COLO668 (cell line): ENCODE measurements at regions not wholly inside any gene's neighbourhood (a gene's known extent, or its start where the extent isn't known, plus 50 kb on each side); places are given as distances from the start of the nearest gene placed in this dataset.
"Not testable (repeated sequence)": the region's sequence is repeated elsewhere in the genome, so short reads cannot be mapped to it uniquely, and the experiment has no call there.

ENCODE experiments used
- DNase-seq: peaks from one replicate; lab custom pipeline; 2025; ENCODE audit not compliant: unreplicated experiment; lab: John Stamatoyannopoulos, UW

DNA sequence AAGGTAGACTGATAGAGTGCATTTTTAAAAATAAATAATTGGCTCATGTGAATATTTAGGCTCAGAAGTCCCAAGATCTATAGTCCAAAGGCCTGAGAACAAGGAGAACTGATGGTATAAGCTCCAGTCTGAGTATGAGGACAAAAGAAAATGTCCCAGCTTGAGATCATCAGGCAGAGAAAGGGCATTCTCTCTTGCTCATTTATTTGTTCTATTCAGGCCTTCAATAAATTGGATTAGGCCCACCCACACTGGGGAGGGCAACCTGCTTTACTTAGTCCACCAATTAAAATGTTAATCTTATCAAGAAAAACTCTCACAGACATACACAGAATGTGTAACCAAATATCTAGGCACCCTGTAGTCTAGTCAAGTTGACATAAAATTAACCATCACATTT is 644.4 kb upstream of the MDGA2 start:
- DNase-seq: no peak

DNA sequence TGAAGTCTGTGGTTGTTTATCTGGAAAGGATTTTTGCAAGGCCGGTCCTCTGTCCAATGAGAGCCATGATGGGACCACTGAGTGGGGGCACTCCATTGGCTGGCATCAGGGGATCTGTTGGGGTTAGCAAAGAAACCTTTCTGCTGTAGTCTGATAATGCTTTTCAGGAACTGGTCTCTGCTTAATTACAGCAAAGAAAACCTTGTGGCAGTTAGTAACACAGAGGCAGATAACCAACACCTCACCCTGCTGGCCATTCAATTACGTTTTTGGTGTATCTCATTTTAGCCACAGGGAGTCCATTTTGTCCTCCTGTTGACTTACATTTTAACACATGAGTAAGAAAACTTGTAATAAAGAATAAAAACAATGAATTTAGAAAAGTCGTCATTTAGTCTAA is 629.3 kb upstream of the MDGA2 start:
- DNase-seq: no peak

DNA sequence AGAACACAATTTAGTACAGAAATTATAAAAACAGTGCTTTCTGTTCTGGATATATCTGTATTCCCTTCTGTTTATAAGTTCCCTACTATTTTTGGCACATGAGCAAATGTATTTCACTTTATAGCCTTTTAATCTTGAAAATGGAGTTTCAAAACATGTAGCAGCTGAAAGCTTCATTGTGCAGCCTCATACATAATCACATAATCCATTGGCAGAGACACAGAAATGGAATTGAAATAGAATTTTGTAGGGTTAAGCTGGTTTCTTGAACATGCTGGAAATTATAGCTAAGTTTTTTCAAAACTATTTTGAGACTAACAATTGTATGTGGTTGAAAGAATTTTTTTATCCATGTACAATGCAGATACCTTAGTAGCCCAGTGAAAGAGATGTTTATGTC is 614.3 kb upstream of the MDGA2 start:
- no peak for DNase-seq

DNA sequence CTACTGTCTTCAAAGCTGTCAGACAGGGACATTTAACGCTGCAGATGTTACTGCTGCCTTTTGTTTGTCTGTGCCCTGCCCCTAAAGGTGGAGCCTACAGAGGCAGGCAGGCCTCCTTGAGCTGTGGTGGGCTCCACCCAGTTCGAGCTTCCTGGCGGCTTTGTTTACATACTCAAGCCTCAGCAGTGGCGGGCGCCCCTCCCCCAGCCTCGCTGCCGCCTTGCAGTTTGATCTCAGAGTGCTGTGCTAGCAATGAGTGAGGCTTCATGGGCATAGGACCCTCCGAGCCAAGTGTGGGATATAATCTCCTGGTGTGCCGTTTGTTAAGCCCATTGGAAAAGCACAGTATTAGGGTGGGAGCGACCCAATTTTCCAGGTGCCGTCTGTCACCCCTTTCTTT is 609.8 kb upstream of the MDGA2 start:
- not testable (repeated sequence) for DNase-seq

DNA sequence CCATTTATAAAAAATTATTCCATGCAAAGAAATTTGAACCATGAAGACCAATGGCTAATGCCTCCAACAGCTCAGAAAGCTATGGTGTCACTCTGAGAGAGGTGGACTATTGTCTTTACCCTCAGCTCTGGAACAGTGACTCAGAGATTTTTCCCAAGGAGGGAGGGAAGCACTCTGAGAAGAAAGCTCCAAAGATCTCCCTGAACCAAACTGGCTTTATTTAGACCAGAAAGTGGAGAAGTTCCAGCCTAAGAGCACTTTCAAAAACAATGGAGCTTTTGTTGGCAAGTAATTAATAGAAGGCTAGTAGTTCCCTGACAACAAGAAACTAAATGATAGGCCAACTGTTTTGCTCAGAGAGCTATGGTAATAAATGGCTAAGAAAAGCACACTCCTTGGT is 599.9 kb upstream of the MDGA2 start:
- no peak for DNase-seq

DNA sequence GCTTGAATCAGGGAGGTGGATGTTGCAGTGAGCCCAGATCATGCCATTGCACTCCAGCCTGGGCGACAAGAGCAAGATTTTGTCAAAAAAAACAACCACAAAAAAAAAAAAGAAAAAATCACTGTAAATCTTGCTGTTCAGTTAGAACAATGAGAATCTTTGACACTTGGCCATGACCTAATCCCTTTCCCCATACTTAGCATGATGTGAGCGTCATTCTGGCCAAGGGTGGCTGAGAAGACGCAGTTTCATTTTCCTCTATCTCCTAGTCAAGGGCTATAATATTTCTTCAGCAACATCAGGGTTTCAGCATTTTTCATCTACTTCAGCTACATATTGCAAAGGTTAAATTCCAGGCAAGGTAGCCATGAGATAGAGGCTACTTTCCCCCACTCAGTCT is 599.4 kb upstream of the MDGA2 start:
- DNase-seq: no peak

DNA sequence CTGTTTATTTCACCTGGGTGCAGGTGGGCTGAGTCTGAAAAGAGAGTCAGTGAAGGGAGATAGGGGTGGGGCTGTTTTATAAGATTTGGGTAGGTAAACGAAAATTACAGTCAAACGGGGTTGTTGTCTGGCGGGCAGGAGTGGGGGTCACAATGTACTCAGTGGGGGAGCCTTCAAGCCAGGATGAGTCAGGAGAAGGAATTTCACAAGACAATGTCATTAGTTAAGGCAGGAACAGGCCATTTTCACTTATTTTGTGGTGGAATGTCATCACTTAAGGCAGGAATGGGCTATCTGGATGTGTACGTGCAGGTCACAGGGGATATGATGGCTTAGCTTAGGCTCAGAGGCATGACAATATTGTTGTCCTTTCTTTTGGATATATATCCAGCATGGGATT is 592.5 kb upstream of the MDGA2 start:
- not testable (repeated sequence) for DNase-seq

DNA sequence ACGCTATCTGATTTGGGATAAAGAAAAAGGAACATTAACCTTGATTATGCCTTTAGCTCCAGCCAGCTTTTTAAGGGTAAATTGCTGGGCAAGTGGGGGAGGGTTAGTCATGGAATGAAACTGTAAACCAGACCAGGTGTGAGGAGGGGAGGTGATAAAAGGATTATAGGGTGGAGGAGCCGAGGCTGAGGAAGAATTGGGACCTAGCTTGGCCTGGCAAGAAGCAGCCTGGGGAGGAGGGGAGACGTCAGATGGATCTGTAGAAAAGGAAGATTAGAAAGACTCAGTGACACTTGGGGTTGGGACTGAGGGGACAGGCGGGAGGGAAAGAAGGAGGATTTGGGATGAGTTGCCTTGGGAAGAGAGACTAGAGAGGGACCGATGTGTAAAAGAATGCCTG is 590.8 kb upstream of the MDGA2 start:
- not testable (repeated sequence) for DNase-seq

DNA sequence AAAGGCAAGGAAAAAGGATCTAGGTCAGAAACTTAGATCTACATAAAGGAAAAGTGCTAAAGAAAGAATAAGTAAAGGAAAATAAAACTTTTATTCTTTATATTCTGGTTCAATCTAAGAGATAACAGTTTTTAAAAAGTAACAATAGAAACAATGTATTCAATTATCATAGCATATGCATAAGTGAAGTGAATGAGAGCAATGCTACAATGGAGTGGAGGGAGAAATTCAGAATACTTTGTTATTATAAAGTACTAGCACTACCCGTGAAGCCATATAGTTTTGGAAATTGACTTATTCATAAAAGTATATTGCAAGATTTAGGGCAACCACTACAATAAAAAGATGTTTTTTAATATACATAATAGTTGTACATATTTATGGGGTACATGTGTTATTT is 586.0 kb upstream of the MDGA2 start:
- DNase-seq: no peak

DNA sequence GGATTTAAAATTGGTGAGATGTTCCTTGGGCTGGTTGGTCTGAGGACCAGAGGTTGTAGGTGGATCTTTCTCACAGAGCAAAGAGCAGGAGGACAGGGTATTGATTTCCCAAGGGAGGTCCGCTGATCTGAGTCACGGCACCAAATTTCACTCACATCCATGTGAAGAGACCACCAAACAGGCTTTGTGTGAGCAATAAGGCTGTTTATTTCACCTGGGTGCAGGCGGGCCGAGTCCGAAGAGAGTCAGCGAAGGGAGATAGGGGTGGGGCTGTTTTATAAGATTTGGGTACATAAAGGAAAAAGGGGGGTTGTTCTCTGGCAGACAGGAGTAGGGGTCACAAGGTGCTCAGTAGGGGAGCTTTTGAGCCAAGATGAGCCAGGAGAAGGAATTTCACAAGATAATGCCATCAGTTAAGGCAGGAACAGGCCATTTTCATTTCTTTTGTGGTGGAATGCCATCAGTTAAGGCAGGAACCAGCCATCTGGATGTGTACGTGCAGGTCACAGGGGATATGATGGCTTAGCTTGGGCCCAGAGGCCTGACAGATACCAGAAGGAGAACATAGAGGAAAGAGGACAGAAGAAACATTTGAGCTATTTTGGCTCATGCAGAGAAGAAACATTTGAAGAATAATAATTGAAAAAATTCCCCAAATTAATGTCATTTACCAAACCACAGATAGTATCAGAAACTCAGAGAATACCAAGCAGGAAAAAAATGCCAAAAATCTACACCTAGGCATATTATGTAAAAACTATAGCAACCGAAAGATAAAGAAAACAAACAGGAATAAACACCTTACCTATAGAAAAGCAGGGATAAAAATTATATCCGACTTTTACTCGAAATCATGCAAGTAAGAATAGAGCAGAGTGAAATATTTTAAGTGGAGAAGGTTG is 585.2 kb upstream of the MDGA2 start:
- not testable (repeated sequence) for DNase-seq

DNA sequence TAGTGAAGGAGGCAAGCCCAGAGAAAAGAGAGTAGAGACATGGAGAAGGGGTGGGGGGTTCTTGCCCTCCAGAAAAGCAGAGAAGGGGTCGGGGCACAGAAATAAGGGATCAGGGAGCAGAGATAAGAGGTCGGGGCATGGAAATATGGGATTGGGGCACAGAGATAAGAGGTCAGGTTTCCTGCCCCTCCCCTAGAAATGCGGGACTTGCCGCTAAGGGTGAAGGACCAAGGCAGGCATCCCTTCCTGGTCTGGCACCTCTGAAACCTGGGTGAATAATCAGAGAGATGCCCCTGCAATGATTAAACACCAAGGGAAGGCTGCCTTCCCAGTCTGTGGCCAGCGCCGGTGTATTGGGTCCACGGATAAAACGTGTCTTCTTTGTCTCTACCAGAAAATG is 584.5 kb upstream of the MDGA2 start:
- not testable (repeated sequence) for DNase-seq

DNA sequence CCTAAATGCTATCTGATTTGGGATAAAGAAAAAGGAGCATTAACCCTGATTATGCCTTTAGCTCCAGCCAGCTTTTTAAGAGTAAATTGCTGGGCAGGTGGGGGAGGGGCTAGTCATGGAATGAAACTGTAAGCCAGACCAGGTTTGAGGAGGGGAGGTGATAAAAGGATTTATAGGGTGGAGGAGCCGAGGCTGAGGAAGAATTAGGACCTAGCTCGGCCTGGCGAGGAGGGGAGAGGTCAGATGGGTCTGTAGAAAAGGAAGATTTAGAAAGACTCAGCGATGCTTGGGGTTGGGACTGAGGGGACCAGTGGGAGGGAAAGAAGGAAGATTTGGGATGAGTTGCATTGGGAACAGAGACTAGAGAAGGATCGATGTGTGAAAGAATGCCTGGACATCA is 583.8 kb upstream of the MDGA2 start:
- not testable (repeated sequence) for DNase-seq

DNA sequence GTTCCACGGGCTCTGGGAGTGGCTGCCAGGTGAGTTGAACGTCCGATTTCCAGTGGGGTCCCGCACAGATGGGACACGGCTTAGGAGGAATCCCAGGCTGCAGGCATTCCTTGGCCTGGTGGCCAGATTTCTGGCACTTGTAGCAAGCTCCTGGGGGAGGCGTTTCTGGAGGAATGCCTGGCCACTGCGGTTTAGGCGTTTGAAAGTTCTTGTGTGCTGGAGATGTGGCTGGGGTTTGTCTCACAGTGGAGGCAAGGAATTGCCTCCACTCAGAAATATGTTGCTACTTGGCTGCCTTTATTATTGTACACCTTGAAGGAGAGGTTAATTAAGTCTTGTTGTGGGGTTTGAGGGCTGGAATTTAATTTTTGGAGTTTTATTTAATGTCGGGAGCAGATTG is 583.3 kb upstream of the MDGA2 start:
- DNase-seq: not testable (repeated sequence)

DNA sequence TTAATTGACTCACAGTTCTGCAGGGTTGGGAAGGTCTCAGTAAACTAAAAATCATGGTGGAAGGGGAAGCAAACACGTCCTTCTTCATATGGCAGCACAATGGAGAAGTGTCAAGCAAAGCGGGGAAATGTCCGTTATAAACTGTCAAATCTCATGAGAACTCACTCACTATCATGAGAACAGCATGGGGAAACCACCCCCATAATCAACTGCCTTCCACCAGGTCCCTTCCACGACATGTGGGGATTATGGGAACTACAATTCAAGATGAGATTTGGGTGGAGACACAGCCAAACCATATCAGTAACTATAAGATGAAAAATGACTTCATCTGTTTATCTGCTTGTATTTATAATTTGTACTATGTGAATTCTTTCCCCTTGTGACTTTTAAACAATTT is 577.6 kb upstream of the MDGA2 start:
- DNase-seq: no peak

DNA sequence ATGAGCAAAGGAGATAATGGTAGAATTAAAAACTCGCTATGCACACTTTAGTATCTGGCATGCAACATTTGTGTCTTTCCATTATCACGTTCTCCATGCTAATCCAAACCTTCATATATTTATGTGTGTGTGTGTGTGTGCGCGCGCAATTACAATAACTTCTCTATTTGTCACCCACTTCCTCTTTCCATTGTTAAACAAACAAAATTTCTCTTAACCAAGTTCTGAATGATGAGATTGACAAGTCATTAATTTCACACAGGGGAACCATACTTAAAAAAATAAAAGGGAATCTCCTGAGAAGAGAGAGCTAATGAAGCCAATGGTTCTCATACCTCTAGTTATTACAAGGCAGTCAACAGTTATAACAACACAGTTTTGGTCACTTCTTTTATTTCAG is 575.9 kb upstream of the MDGA2 start:
- no peak for DNase-seq

DNA sequence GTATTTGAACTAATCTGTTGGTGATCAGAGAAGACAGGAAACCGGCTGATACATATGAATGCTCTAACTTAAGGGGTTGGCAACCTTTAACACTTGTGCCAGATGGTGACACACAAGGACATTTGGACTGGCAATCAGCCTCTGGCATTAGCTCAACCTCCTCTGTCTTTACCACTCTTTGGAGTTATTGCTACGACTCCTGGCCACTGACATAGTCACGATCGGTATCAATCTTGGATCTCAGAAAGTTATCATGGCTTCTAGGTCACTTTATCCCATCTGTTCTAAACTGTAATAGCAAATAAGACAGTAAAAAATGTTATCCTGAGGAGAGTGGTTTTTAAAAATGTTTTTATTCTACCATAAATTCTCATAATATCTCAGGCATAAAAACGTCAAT is 575.2 kb upstream of the MDGA2 start:
- DNase-seq: no peak

DNA sequence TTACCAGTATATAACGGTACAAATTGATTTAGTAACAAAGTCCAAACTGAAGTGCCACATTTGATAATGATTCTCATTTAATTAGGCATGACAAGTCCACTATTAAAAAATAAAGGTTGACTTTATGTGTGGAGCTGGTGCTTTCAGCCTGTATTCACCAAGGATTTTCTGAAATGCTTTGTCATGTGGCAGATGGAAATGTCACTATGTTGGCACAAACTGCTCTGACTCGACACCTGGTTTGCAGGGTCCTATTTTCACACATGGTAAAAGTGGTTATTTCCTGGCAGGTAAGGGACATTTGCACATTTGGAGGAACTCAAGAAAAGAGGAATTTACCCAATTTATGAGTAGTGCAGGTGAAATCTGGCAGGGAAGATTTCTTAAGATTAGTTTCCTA is 572.6 kb upstream of the MDGA2 start:
- DNase-seq: no peak

DNA sequence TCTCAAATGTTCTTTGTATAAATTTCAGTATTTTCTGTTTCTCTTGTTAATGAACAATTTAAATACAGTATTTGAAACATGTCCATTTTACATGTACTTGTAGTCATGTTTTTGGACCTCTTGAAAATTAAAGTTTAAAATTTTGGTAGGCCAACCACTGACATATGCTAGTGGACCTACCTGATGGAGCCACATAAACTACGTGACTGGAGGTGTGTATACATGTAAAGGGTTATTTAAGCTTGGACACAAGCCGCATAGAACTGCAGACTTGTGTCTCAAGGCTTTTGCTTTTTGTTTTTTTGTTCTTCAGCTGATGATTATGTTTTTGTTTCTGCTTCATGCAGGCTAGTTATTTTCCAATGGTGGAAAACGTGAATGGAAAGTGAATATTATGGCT is 568.5 kb upstream of the MDGA2 start:
- no peak for DNase-seq

DNA sequence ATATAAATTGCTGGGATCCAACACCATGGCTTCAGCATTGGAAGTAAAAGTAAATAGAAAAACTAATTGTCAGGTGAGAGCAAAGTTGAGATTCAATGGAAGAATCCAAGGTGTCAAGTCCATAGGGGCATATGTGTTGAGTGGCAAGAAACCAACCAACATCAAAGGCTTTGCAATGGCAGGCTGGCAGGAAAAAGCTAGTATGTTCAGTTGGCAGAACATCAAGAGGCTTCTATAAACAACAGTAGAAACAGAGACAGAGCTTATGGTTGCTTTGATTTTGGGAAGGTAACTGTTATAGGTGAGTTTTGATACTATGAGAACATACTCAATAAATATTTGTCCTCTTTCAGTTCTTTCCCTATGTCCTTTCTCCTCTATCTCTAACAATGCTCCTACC is 553.7 kb upstream of the MDGA2 start:
- no peak for DNase-seq

DNA sequence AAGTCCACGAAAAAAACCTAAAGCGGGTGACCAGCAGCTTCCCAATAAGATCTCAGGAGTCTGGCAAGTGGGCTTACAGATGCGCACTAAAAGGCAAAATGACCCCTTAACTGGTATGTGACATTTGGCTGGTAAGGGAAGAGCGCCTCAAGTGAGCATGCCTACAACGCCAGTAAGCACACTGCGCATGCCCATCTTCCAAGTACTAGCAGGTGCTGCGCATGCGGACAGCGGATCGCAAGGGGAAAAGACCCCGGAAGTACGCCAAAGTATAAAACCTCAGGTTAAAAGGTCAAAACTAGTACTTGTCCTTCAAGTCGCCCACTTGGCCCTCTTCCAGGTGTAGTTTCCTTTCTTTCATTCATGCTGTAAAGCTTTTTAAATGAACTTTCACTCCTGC is 518.5 kb upstream of the MDGA2 start:
- no peak for DNase-seq

DNA sequence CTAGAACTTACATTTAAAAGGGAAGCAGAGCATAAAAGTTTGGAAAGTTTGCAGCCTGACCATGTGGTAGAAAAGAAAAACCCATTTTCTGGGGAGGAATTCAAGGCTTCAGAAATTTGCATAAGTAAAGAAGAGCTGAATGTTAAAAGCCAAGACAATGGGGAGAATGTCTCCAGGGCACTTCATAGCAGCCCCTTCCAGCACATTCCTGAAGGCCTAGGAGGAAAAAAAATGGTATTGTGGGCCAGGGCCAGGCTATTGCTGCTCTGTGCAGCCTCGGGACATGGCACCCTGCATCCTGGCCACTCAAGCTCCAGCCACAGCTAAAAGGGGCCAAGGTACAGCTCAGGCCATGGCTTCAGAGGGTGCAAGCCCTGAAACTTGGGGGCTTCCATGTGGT is 474.2 kb upstream of the MDGA2 start:
- DNase-seq: not testable (repeated sequence)

DNA sequence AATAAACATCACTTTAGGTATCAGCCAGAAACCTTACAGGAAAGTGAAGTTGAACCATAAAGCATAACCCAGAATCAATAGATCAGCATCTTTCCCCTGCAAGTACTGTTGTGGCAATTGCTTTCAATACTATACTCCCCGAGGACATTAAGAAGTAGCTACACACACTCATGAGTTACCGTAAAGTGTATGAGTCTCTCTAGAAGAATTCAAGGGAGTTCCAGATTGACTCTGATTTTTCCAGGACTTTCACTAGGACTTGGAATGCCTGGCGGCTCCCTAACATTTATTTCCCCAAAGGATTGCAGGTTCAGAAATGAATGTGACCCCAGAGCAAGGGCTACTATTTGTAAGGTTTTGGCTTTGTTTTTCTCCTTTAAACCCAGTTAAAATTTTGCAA is 465.4 kb upstream of the MDGA2 start:
- no peak for DNase-seq

DNA sequence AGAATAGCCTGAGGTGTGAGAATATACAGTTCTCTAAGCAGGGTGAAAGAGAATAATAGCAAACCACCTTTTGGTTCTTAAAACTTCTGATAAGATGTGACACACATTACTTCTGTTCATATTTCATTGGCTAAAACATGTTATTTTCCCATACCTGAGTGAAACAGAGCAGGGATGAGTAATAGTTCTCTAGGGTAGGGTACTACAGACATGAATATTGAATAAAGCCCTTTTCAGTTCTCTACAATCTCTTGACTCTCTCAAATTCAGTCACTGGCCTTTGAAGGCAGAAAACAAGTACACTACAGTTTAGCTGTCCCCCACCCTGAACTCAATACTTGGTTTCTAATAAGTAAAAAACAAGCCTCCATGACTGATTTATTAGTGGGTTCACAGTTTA is 454.1 kb upstream of the MDGA2 start:
- no peak for DNase-seq
